Coronary artery (tissue), 2 donors: ENCODE measurements at regions not wholly inside any gene's neighbourhood (a gene's known extent, or its start where the extent isn't known, plus 50 kb on each side); places are given as distances from the start of the nearest gene placed in this dataset.

Source experiments
- DNase-seq: peaks from one replicate; pipeline ENCODE4 v3.0.0-alpha.2; 2017; ENCODE audit warnings: low spot score
- H3K27ac ChIP-seq, 2 donors: fragments of 200-600 bp; sonication (generic); one replicate each; pipeline ENCODE4 v1.5.1; 2016 to 2019
- H3K4me3 ChIP-seq: fragments of 200-600 bp; sonication (generic); 2 replicates; pipeline ENCODE4 v1.5.1; 2016; ENCODE audit warnings: mild to moderate bottlenecking, moderate library complexity
- CTCF ChIP-seq: fragments of 200-600 bp; sonication (generic); IDR thresholded peaks from one replicate; pipeline ENCODE4 v1.5.1; 2019; ENCODE audit warnings: antibody characterized with exemption

- no peak for DNase-seq
- no peak for TF ChIP-seq CTCF
- H3K4me3 ChIP-seq: no peak overlapping the region
- H3K27ac ChIP-seq: no peak overlapping the region
Measured at GRCh38 chr3:27779176-27779575, 57.1 kb upstream of the EOMES start.

GRCh38 chr3:27789420-27789819 is 67.3 kb upstream of the EOMES start:
- DNase-seq: no peak
- no peak for TF ChIP-seq CTCF
- no peak overlapping the region for H3K4me3 ChIP-seq
- no peak overlapping the region for H3K27ac ChIP-seq

- TF ChIP-seq CTCF: no peak
- no peak for DNase-seq
- H3K27ac ChIP-seq: no peak overlapping the region
Measured at GRCh38 chr3:27791956-27792355, 69.8 kb upstream of the EOMES start.

GRCh38 chr3:27792869-27793268 is 70.7 kb upstream of the EOMES start:
- Histone ChIP-seq H3K4me3 (no peak overlapping the region), H3K27ac (no peak overlapping the region)
- TF ChIP-seq CTCF: no peak
- DNase-seq: no peak

More at GRCh38 chr3:27791956-27792355, 69.8 kb upstream of the EOMES start:
- no peak overlapping the region for H3K4me3 ChIP-seq

- DNase-seq: no peak
- Histone ChIP-seq H3K27ac (no peak overlapping the region), H3K4me3 (no peak overlapping the region)
- no peak for TF ChIP-seq CTCF
Measured at GRCh38 chr3:27794211-27794610, 72.1 kb upstream of the EOMES start.

GRCh38 chr3:27796365-27796875 is 74.3 kb upstream of the EOMES start:
- no peak for DNase-seq
- TF ChIP-seq CTCF: no peak

GRCh38 chr3:27797773-27798172 is 75.7 kb upstream of the EOMES start:
- TF ChIP-seq CTCF: no peak
- Histone ChIP-seq H3K27ac (no peak overlapping the region), H3K4me3 (no peak overlapping the region)
- no peak for DNase-seq

More at GRCh38 chr3:27796365-27796875, 74.3 kb upstream of the EOMES start:
- Histone ChIP-seq H3K4me3 (no peak overlapping the region), H3K27ac (no peak overlapping the region)
